Neural progenitor cell (in vitro differentiated cells): ENCODE measurements at regions not wholly inside any gene's neighbourhood (a gene's known extent, or its start where the extent isn't known, plus 50 kb on each side); places are given as distances from the start of the nearest gene placed in this dataset.

ENCODE experiments used
- CTCF ChIP-seq: fragments of 200-600 bp; sonication (generic); IDR thresholded peaks from 2 replicates; pipeline ENCODE4 v1.5.1; 2017; ENCODE audit warnings: antibody characterized with exemption, mild to moderate bottlenecking
- EZH2 ChIP-seq: fragments of 200-600 bp; sonication (generic); IDR thresholded peaks from 2 replicates; pipeline ENCODE4 v1.6.1; 2017; ENCODE audit warnings: antibody characterized with exemption, mild to moderate bottlenecking, moderate library complexity
- EZH2phosphoT487 ChIP-seq: fragments of 200-600 bp; sonication (generic); IDR thresholded peaks from 2 replicates; pipeline ENCODE4 v1.6.1; 2017; ENCODE audit warnings: antibody characterized with exemption

- TF ChIP-seq EZH2 (no peak), CTCF (no peak), EZH2phosphoT487 (no peak)
These were observed 524.2 kb upstream of the CHAC2 start for GRCh38 chr2:53243430-53243829.
